Embryonic facial prominence (tissue), 1 donor: ENCODE measurements at regions not wholly inside any gene's neighbourhood (a gene's known extent, or its start where the extent isn't known, plus 50 kb on each side); places are given as distances from the start of the nearest gene placed in this dataset.
"Not testable (repeated sequence)": the region's sequence is repeated elsewhere in the genome, so short reads cannot be mapped to it uniquely, and the experiment has no call there.

Experiments used
- DNase-seq: peaks from one replicate; pipeline ENCODE4 v3.0.0-alpha.2; 2016; ENCODE audit errors: extremely low spot score

GRCh38 chr9:745761-746380 is 95.6 kb upstream of the DMRT1 start:
- DNase-seq, result no peak

DNA sequence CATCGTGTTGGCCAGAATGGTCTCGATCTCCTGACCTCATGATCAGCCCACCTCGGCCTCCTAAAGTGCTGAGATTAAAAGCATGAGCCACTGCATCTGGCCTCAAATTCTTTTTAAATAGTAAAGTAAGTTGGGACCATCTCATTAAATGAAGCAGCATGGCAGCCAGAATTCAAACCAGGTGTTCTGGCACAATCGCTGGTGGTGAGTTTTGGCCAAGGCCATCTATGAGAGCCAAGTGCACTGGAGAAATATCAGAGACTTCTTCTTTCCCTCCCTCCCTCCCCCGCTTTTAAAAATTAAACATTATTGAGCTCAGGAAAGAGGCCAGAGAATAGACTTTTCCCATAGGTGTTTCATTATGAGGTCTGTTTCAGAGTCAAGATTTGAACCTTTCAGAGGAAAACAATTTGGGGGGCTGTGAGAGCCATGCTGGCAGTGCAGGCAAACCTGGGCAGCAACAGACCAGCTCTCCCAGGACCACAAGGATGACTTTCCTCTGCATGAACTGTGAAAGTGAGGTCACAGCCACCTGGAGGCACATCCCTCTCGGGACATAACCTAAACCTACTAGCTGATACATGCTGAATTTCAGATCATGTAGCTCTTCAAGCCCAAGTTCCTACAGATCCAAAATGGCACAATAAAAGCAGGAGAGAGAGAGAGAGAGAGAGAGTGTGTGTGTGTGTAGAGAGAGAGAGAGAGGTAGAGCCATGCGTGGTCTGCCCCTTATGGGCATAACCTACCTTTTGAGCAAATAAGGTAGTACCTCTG is 94.6 kb upstream of the DMRT1 start:
- DNase-seq, result no peak

GRCh38 chr9:747567-747966 is 93.9 kb upstream of the DMRT1 start:
- DNase-seq, result no peak

GRCh38 chr9:748861-749497 is 92.5 kb upstream of the DMRT1 start:
- DNase-seq, result no peak

DNA sequence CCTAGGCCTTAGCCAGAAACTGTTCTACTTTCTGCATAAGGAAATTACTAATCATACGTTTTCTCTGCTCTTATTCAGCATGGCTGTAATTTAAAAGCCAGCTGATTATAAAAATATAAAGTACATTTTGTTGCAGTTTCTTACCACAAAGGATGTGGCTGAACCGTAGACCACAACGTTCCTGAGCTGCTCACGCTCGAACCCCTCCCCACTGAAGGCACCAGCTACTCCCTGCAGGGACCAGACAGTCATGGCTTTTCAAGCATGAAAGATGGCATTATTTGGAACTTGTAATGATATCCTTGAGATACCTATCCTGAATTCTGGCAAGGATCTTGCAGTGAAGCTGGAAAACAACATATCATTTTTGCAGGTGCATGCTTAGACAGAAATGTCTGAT is 91.8 kb upstream of the DMRT1 start:
- no peak for DNase-seq

DNA sequence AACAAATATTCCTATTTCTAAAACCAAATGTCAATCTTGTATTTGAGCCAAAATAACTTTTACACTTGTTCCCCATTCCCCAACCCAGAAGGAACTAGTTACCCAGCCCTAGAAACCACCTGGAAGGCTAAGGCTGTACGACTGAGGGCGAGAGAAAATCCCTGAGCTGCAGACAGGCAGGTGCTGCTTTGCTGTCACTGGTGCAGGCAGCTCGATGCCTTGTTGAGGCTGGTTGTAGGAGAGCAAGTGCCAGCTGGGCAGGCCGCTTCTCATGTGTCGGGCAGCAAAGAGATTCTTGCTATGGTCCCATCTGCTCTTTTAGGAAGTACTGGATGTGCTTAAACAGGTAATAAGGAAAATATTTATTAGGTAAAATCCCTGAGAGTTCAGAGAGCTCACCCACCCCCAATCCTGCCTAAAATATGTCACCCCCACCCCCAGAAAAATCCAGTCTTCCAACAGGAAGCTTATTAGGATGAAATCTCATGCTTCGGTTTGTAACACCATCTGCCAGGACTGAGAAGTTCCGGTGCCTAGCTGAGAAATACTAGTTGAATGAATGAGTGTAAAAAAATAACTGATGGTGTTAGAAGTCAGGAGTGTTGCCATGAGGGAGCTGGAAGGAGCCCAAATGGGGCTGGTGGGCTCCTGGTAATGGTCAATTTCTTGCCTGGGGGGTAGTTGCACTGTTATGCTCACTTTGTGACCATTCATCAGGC is 91.1 kb upstream of the DMRT1 start:
- DNase-seq, result no peak

DNA sequence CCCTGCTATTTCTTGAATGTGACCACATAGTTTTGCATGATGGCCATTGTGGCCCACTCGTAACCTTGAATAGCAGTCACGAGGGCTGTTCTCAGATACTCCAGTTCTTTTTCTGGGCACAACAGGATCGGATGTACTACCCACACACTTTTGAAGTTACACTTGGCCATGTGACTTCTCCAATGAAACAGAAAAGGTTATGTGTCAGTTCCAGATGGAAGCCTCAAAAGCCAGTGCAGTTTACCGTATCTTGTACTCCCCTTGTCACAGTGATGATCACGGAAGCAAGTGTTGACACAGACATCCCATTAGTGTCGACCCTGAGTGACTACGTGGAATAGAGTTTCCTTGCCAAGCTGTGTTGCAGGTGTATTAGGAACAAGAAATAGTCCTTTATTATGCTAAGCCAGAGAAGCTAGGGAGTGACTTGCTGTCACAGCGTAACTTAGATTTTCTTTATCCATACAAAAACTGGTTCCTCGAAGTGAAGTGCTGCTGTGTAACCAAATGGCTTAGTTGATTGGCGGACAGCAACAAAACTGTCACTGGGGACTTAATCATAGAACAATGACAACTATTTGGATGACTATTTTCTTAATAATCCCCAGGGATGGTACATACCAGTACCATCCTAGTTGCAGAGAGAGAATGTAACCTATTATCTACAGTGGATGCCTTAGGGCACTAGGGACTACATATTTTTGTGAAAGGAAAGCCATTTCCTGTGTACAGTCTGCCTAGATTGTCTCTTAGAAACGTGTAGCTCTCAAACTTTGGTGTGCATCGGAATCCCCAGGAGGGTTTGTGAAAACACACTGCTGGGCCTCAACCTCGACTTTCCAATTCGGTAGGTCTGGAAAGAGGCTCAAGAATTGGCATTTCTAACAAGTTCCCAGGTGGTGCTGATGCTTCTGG is 90.1 kb upstream of the DMRT1 start:
- no peak for DNase-seq

GRCh38 chr9:752201-752600 is 89.3 kb upstream of the DMRT1 start:
- no peak for DNase-seq

DNA sequence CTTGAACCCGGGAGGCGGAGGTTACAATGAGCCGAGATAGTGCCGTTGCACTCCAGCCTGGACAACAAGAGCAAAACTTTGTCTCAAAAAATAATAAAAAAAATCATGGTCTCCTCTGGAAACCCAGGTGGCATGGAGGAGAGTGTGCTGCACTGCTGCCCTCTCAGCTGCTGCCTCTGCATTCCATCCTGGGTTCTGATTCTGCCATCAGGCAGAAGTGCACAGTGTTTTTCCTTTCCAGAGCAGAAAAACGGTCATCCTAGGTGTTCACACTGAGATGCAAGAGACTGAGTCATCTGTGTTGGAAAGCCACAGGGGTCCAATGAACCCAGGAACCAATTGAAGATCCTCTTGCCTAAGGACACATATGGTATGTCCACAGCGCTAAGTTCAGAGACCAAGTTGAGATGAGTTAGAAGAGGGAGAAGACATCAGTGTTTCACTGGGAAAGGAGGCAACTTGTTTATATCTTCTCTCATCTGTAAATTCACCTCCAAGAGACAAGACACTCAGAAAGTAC is 88.8 kb upstream of the DMRT1 start:
- no peak for DNase-seq

DNA sequence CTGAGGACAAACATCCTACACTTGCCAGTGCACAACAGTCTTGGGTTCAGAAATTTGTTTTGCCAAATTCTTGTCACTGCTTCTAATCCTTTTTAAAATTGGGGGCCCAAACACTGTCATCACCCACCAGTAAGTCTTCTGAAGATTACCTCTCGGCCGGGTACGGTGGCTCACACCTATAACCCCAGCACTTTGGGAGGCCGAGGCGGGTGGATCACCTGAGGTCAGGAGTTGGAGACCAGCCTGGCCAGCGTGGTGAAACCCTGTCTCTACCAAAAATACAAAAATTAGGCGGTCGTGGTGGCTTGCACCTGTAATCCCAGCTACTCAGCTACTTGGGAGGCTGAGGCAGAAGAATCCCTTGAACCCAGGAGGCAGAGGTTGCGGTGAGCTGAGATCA is 87.8 kb upstream of the DMRT1 start:
- DNase-seq, result not testable (repeated sequence)

GRCh38 chr9:754150-754931 is 87.2 kb upstream of the DMRT1 start:
- DNase-seq, result no peak

DNA sequence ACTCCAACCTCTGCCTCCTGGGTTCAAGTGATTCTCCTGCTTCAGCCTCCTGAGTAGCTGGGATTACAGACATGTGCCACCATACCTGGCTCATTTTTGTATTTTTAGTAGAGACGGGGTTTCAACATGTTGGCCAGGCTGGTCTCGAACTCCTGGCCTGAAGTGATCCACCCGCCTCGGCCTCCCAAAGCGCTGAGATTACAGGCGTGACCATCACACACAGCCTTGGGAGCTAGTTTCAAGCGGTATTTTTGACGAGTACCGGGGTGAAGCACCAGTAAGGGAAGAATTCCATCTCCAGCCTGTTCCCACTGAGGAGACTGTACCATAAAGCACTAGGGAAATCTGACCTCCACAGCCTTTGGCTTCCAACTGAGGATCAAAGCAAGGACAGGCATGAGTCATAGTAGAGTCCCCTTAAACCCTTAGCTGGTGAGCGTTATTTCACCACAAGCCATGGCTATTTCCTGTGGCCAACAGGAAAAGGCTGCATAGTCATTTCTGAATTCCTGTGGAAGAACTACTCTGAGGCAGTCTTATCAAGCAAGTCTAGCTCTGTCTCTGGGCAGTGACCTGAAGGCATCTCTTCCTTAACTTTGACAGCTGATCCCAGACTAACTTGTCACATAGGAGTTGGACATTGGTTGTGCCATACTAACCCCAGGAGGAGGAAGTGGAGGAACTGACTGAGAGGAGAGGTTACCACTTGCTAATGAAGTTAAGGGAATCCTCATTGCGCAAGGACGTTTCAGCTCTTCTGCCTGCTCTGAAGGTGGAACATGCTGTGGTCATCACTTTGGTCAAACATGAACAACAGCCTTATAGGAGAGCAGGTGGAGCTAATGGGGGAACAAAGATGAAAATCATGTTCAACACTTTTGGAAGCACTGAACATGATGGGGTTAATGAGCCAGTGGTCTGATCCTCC is 85.8 kb upstream of the DMRT1 start:
- DNase-seq, result no peak

GRCh38 chr9:757246-757881 is 84.1 kb upstream of the DMRT1 start:
- DNase-seq, result no peak

- no peak for DNase-seq
Measured at GRCh38 chr9:758146-758545, 83.4 kb upstream of the DMRT1 start.

- DNase-seq, result no peak
Measured at GRCh38 chr9:759541-759940, 82.0 kb upstream of the DMRT1 start.

DNA sequence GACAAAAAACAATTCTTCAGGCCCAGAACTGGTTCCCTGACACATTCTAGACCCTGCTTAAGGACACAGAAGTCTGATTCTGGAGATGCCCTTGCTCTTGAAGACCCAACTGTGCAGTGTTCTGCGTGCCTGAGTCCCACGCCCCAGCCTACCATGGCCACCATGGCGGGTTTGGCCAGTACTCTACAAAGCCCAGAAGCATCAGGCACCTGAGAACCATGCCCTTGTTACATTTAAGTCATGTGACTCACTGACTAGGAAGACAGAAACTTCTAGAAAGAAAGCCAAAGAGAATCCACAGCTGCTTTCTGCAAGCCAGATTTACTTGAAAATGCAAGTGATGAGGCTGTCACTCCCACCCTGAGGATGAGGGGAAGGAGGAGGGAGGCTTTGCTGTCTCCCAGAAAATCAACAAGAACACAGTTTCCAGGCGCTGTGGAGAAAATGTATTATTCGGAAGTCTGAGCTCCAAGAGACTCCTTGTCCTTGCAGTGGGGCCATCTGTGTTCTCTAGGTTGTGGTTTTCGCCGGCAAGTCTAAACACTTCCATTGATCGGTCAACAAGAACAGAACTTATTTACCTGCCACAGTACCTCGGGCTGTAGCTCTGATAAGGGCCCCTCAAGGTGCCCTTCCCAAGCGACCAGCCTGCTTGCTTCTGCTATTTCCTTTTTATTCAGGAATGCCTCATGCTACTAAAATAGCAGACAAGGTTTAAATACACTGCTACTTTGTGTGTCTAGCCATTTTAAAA is 81.3 kb upstream of the DMRT1 start:
- DNase-seq, result no peak

DNA sequence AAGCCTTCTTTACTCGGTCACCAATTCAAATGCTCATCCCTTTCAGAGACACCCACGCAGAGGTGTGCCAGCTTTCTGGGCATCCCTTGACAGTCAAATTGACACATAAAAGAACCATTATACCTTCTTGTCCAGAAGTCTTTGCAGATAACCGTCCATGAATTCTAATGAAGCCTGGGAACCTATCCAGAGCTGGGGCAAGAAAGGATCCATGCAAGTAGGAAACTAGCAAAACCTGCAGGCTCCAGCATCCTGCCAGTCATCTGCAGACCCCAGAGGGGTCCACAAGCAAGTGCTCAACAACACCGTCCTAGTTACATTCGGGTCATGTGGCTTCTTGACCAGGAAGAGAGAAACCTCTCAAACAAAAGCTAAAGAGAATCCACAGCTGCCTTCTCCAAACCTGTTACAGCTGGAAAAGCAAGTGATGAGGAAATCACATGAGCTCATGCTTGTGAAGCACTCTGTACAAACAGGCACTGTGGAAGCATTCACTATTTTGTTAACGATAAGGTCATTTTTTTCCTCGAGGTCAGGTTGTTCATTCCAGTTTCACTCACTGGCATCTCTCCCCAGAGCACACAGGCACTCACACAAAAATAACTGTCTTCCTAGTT is 80.2 kb upstream of the DMRT1 start:
- no peak for DNase-seq
